RWPE2 (cell line): ENCODE measurements at regions not wholly inside any gene's neighbourhood (a gene's known extent, or its start where the extent isn't known, plus 50 kb on each side); places are given as distances from the start of the nearest gene placed in this dataset.

ENCODE experiments used
- ATAC-seq: fragments of 200-7000 bp; cut with Tn5 transposase; 3 replicates; pipeline ENCODE4 v1.9.1; 2021; ENCODE audit warnings: low read depth
- DNase-seq: peaks from one replicate; pipeline ENCODE4 v3.0.0-alpha.2; 2020; ENCODE audit warnings: low spot score
- H3K27ac ChIP-seq: fragments of 450-650 bp; 2 replicates; pipeline ENCODE4 v1.5.1; 2017; ENCODE audit warnings: mild to moderate bottlenecking; ENCODE audit not compliant: poor library complexity, severe bottlenecking
- H3K27me3 ChIP-seq: fragments of 250-450 bp; sonication (Bioruptor Pico); 2 replicates; pipeline ENCODE4 v1.5.1; 2021; ENCODE audit warnings: mild to moderate bottlenecking, moderate library complexity; ENCODE audit not compliant: insufficient read depth, poor library complexity, severe bottlenecking
- H3K36me3 ChIP-seq: fragments of 250-450 bp; sonication (Bioruptor Pico); 2 replicates; pipeline ENCODE4 v1.5.1; 2020; ENCODE audit warnings: low read depth, mild to moderate bottlenecking, moderate library complexity
- H3K4me1 ChIP-seq: fragments of 250-450 bp; sonication (Bioruptor Pico); 2 replicates; pipeline ENCODE4 v1.5.1; 2021; ENCODE audit warnings: mild to moderate bottlenecking, moderate library complexity; ENCODE audit not compliant: insufficient read depth, poor library complexity, severe bottlenecking
- H3K4me3 ChIP-seq: fragments of 250-450 bp; sonication (Bioruptor Pico); 2 replicates; pipeline ENCODE4 v1.5.1; 2021; ENCODE audit warnings: mild to moderate bottlenecking, moderate library complexity; ENCODE audit not compliant: severe bottlenecking
- H3K9me3 ChIP-seq: fragments of 250-450 bp; sonication (Bioruptor Pico); 2 replicates; pipeline ENCODE4 v1.5.1; 2021; ENCODE audit warnings: mild to moderate bottlenecking, moderate library complexity; ENCODE audit not compliant: severe bottlenecking
- CTCF ChIP-seq: fragments of 450-650 bp; IDR thresholded peaks from one replicate; pipeline ENCODE4 v1.5.1; 2017; ENCODE audit warnings: mild to moderate bottlenecking, moderate library complexity; ENCODE audit not compliant: poor library complexity, severe bottlenecking

GRCh38 chr6:65999288-65999791 lies 292.3 kb upstream of the EYS start:
- ATAC-seq (no peak), DNase-seq (no peak)
- no peak overlapping the region for H3K27ac ChIP-seq
- no peaks in the 10 kb centered on the region for H3K9me3 ChIP-seq
- no peaks in the 10 kb centered on the region for H3K36me3 ChIP-seq
- H3K4me3 ChIP-seq: no peak overlapping the region
- H3K27me3 ChIP-seq: peaks cover 2% of the 10 kb centered on the region
- no peak for TF ChIP-seq CTCF
- H3K4me1 ChIP-seq: no peaks in the 10 kb centered on the region

DNA sequence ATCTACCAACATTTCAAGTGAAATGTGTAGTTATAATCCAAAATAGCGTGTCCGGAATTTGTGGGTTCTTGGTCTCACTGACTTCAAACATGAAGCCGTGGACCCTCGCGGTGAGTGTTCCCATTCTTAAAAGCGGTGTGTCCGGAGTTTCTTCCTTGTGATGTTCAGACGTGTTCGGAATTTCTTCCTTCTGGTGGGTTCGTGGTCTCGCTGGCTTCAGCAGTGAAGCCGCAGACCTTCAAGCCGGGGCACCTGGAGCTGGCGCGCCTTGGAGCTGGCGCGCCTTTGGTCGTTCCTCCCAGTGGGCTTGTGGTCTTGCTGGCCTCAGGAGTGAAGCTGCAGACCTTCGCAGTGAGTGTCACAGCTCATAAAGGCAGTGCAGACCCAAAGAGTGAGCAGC lies 291.5 kb upstream of the EYS start:
- Histone ChIP-seq H3K27ac (no peak overlapping the region), H3K36me3 (no peaks in the 10 kb centered on the region), H3K4me1 (no peaks in the 10 kb centered on the region), H3K27me3 (no peaks in the 10 kb centered on the region), H3K9me3 (no peaks in the 10 kb centered on the region), H3K4me3 (no peak overlapping the region)
- DNase-seq (no peak), ATAC-seq (no peak)
- no peak for TF ChIP-seq CTCF

- Histone ChIP-seq H3K4me1 (no peaks in the 10 kb centered on the region), H3K36me3 (no peaks in the 10 kb centered on the region), H3K9me3 (no peaks in the 10 kb centered on the region), H3K4me3 (no peak overlapping the region), H3K27ac (no peak overlapping the region), H3K27me3 (no peaks in the 10 kb centered on the region)
- no peak for ATAC-seq
- TF ChIP-seq CTCF: no peak
- no peak for DNase-seq
These were observed 290.5 kb upstream of the EYS start for GRCh38 chr6:65997539-65997938.

GRCh38 chr6:65996096-65996495 lies 289.1 kb upstream of the EYS start:
- DNase-seq (no peak), ATAC-seq (no peak)
- TF ChIP-seq CTCF: no peak
- H3K27ac ChIP-seq: no peak overlapping the region
- H3K27me3 ChIP-seq: no peaks in the 10 kb centered on the region
- no peak overlapping the region for H3K4me3 ChIP-seq
- H3K36me3 ChIP-seq: no peaks in the 10 kb centered on the region
- H3K4me1 ChIP-seq: no peaks in the 10 kb centered on the region
- no peaks in the 10 kb centered on the region for H3K9me3 ChIP-seq

DNA sequence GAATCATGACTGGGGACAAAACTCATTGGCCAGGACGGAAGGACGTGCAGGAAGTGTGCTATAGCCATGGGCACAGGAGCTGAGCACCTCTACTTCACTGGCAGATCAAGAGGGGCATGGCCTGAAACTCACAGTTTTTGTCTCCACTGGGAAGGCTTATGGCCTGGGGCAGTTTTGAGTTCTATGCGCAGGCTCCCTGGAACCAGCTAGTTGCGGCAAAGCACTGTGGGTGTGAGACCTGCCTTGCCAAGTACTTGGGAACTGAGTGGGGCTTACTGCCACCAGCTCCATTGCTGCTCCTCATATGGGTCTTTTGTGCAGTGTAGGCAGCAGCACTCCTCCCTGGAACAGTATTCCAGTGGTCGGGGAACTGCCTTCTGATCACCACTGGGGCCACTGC lies 282.6 kb upstream of the EYS start:
- H3K27ac ChIP-seq: no peak overlapping the region
- no peaks in the 10 kb centered on the region for H3K4me1 ChIP-seq
- ATAC-seq: no peak
- TF ChIP-seq CTCF: no peak
- no peaks in the 10 kb centered on the region for H3K27me3 ChIP-seq
- DNase-seq: no peak
- H3K9me3 ChIP-seq: no peaks in the 10 kb centered on the region
- H3K36me3 ChIP-seq: no peaks in the 10 kb centered on the region
- no peak overlapping the region for H3K4me3 ChIP-seq
